IMR-90 (cell line): ENCODE measurements at regions not wholly inside any gene's neighbourhood (a gene's known extent, or its start where the extent isn't known, plus 50 kb on each side); places are given as distances from the start of the nearest gene placed in this dataset.

ENCODE experiments used
- CEBPB ChIP-seq: IDR thresholded peaks from 2 replicates; pipeline ENCODE4 v1.6.1; 2012; ENCODE audit warnings: low read depth, low read length, improper control_type of control experiment
- CHD1 ChIP-seq: IDR thresholded peaks from 2 replicates; pipeline ENCODE4 v1.6.1; 2012; ENCODE audit warnings: low read depth, low read length, improper control_type of control experiment
- MAZ ChIP-seq: IDR thresholded peaks from 2 replicates; pipeline ENCODE4 v1.6.1; 2012; ENCODE audit warnings: low read depth, mild to moderate bottlenecking, low read length, improper control_type of control experiment, moderate library complexity, borderline replicate concordance
- MXI1 ChIP-seq: IDR thresholded peaks from 2 replicates; pipeline ENCODE4 v1.6.1; 2012; ENCODE audit warnings: low read depth, mild to moderate bottlenecking, low read length, moderate library complexity, borderline replicate concordance
- POLR2A ChIP-seq: IDR thresholded peaks from 2 replicates; pipeline ENCODE4 v1.6.1; 2012; ENCODE audit warnings: mild to moderate bottlenecking, low read depth, low read length
- RAD21 ChIP-seq: IDR thresholded peaks from 2 replicates; pipeline ENCODE4 v1.6.1; 2012; ENCODE audit warnings: low read length, improper control_type of control experiment
- RFX5 ChIP-seq: IDR thresholded peaks from 2 replicates; pipeline ENCODE4 v1.8.0; 2012; ENCODE audit warnings: low read depth, mild to moderate bottlenecking, low read length, moderate library complexity
- SMC3 ChIP-seq: fragments of 150-350 bp; IDR thresholded peaks from 2 replicates; pipeline ENCODE4 v1.6.1; 2016; ENCODE audit warnings: low read depth, mild to moderate bottlenecking, antibody characterized with exemption, low read length, moderate library complexity
- TF ChIP-seq, protein P1 (sequence below): conservative IDR thresholded peaks from 2 replicates; pipeline ENCODE4 v1.5.1; 2012; ENCODE audit warnings: mild to moderate bottlenecking, low read depth, low read length, improper control_type of control experiment
- TF ChIP-seq, protein P2 (sequence below): fragments of 150-350 bp; IDR thresholded peaks from 2 replicates; pipeline ENCODE4 v1.6.1; 2016; ENCODE audit warnings: low read depth, mild to moderate bottlenecking, low read length, moderate library complexity, borderline replicate concordance

DNA sequence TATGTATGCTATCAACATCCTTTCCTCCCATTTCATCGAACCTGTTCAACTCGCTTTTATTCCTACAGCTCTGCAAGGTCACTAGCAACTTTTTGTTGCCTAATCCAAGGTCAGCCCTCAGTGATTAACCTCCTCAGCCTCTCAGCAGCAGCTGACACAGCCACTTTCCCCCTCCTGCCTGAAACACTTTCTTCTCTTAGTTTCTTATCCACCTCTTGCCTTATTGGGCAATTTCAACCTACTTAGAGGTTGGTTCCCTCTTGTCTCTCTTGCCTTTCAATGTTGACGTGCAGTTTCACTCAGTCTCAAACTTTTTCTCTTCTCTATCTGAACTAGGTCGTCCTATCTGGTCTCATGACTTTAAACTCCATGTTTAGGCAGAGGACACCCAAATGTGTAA is 156.3 kb downstream of the C1orf94 start:
- TF ChIP-seq, protein P1, sequence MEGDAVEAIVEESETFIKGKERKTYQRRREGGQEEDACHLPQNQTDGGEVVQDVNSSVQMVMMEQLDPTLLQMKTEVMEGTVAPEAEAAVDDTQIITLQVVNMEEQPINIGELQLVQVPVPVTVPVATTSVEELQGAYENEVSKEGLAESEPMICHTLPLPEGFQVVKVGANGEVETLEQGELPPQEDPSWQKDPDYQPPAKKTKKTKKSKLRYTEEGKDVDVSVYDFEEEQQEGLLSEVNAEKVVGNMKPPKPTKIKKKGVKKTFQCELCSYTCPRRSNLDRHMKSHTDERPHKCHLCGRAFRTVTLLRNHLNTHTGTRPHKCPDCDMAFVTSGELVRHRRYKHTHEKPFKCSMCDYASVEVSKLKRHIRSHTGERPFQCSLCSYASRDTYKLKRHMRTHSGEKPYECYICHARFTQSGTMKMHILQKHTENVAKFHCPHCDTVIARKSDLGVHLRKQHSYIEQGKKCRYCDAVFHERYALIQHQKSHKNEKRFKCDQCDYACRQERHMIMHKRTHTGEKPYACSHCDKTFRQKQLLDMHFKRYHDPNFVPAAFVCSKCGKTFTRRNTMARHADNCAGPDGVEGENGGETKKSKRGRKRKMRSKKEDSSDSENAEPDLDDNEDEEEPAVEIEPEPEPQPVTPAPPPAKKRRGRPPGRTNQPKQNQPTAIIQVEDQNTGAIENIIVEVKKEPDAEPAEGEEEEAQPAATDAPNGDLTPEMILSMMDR: no peak
- TF ChIP-seq MAZ (no peak), RAD21 (no peak), POLR2A (no peak), MXI1 (no peak), SMC3 (no peak), RFX5 (no peak), CEBPB (no peak), CHD1 (no peak)
- TF ChIP-seq, protein P2, sequence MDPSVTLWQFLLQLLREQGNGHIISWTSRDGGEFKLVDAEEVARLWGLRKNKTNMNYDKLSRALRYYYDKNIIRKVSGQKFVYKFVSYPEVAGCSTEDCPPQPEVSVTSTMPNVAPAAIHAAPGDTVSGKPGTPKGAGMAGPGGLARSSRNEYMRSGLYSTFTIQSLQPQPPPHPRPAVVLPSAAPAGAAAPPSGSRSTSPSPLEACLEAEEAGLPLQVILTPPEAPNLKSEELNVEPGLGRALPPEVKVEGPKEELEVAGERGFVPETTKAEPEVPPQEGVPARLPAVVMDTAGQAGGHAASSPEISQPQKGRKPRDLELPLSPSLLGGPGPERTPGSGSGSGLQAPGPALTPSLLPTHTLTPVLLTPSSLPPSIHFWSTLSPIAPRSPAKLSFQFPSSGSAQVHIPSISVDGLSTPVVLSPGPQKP: no peak
